ENCODE measurements at regions not wholly inside any gene's neighbourhood (a gene's known extent, or its start where the extent isn't known, plus 50 kb on each side); places are given as distances from the start of the nearest gene placed in this dataset.
"Not testable (repeated sequence)": the region's sequence is repeated elsewhere in the genome, so short reads cannot be mapped to it uniquely, and the experiment has no call there.

GRCh38 chr5:113742639-113743038 lies 229.1 kb downstream of the YTHDC2 start:
- no peak overlapping the region for H2AFZ ChIP-seq (ENCODE audit: low read depth, low read length)
- no peak overlapping the region for H3K4me3 ChIP-seq (ENCODE audit: low read length)
- H3K4me1 ChIP-seq (ENCODE audit: insufficient read depth, low read length): no peaks in the 10 kb centered on the region
- no peaks in the 10 kb centered on the region for H3K27me3 ChIP-seq (ENCODE audit: insufficient read depth, low read length)
- H3K9me3 ChIP-seq (ENCODE audit: low read length): no peaks in the 10 kb centered on the region
- H3K36me3 ChIP-seq (ENCODE audit: insufficient read depth, low read length): no peaks in the 10 kb centered on the region

GRCh38 chr5:113748403-113748802 lies 234.9 kb downstream of the YTHDC2 start:
- Histone ChIP-seq H3K27me3 (ENCODE audit: insufficient read depth, low read length) (no peaks in the 10 kb centered on the region), H3K4me3 (ENCODE audit: low read length) (no peak overlapping the region), H3K4me1 (ENCODE audit: insufficient read depth, low read length) (no peaks in the 10 kb centered on the region), H2AFZ (ENCODE audit: low read depth, low read length) (no peak overlapping the region), H3K9me3 (ENCODE audit: low read length) (no peaks in the 10 kb centered on the region), H3K36me3 (ENCODE audit: insufficient read depth, low read length) (no peaks in the 10 kb centered on the region)

GRCh38 chr5:113749334-113749733 lies 235.8 kb downstream of the YTHDC2 start:
- Histone ChIP-seq H3K4me3 (ENCODE audit: low read length) (no peak overlapping the region), H3K9me3 (ENCODE audit: low read length) (no peaks in the 10 kb centered on the region), H2AFZ (ENCODE audit: low read depth, low read length) (no peak overlapping the region), H3K4me1 (ENCODE audit: insufficient read depth, low read length) (no peaks in the 10 kb centered on the region), H3K27me3 (ENCODE audit: insufficient read depth, low read length) (no peaks in the 10 kb centered on the region), H3K36me3 (ENCODE audit: insufficient read depth, low read length) (no peaks in the 10 kb centered on the region)

GRCh38 chr5:113753182-113753581 lies 239.7 kb downstream of the YTHDC2 start:
- H3K36me3 ChIP-seq (ENCODE audit: insufficient read depth, low read length); H3K9me3 ChIP-seq (ENCODE audit: low read length); H3K27me3 ChIP-seq (ENCODE audit: insufficient read depth, low read length); H3K4me1 ChIP-seq (ENCODE audit: insufficient read depth, low read length); H3K4me3 ChIP-seq (ENCODE audit: low read length); H2AFZ ChIP-seq (ENCODE audit: low read depth, low read length): not testable (repeated sequence)

- H3K36me3 ChIP-seq (ENCODE audit: insufficient read depth, low read length): no peaks in the 10 kb centered on the region
- no peaks in the 10 kb centered on the region for H3K27me3 ChIP-seq (ENCODE audit: insufficient read depth, low read length)
- H3K4me1 ChIP-seq (ENCODE audit: insufficient read depth, low read length): no peaks in the 10 kb centered on the region
- H2AFZ ChIP-seq (ENCODE audit: low read depth, low read length): no peak overlapping the region
- no peaks in the 10 kb centered on the region for H3K9me3 ChIP-seq (ENCODE audit: low read length)
- H3K4me3 ChIP-seq (ENCODE audit: low read length): no peak overlapping the region
Measured at GRCh38 chr5:113755516-113755915, 242.0 kb downstream of the YTHDC2 start.

GRCh38 chr5:113757508-113757907 lies 244.0 kb downstream of the YTHDC2 start:
- H2AFZ ChIP-seq (ENCODE audit: low read depth, low read length): no peak overlapping the region
- H3K4me3 ChIP-seq (ENCODE audit: low read length): no peak overlapping the region
- no peaks in the 10 kb centered on the region for H3K4me1 ChIP-seq (ENCODE audit: insufficient read depth, low read length)
- H3K36me3 ChIP-seq (ENCODE audit: insufficient read depth, low read length): no peaks in the 10 kb centered on the region
- no peaks in the 10 kb centered on the region for H3K9me3 ChIP-seq (ENCODE audit: low read length)
- H3K27me3 ChIP-seq (ENCODE audit: insufficient read depth, low read length): no peaks in the 10 kb centered on the region

- no peaks in the 10 kb centered on the region for H3K27me3 ChIP-seq (ENCODE audit: insufficient read depth, low read length)
- H3K4me3 ChIP-seq (ENCODE audit: low read length): no peak overlapping the region
- no peaks in the 10 kb centered on the region for H3K9me3 ChIP-seq (ENCODE audit: low read length)
- no peaks in the 10 kb centered on the region for H3K4me1 ChIP-seq (ENCODE audit: insufficient read depth, low read length)
- H3K36me3 ChIP-seq (ENCODE audit: insufficient read depth, low read length): no peaks in the 10 kb centered on the region
- no peak overlapping the region for H2AFZ ChIP-seq (ENCODE audit: low read depth, low read length)
Measured at GRCh38 chr5:113759505-113759904, 246.0 kb downstream of the YTHDC2 start.

GRCh38 chr5:113760486-113760885 lies 247.0 kb downstream of the YTHDC2 start:
- no peaks in the 10 kb centered on the region for H3K36me3 ChIP-seq (ENCODE audit: insufficient read depth, low read length)

GRCh38 chr5:113761594-113761993 lies 248.1 kb downstream of the YTHDC2 start:
- H3K27me3 ChIP-seq (ENCODE audit: insufficient read depth, low read length): no peaks in the 10 kb centered on the region
- H2AFZ ChIP-seq (ENCODE audit: low read depth, low read length): no peak overlapping the region
- no peaks in the 10 kb centered on the region for H3K4me1 ChIP-seq (ENCODE audit: insufficient read depth, low read length)
- H3K4me3 ChIP-seq (ENCODE audit: low read length): no peak overlapping the region
- peaks cover 2% of the 10 kb centered on the region for H3K9me3 ChIP-seq (ENCODE audit: low read length)
- no peaks in the 10 kb centered on the region for H3K36me3 ChIP-seq (ENCODE audit: insufficient read depth, low read length)

More at GRCh38 chr5:113760486-113760885, 247.0 kb downstream of the YTHDC2 start:
- no peak overlapping the region for H3K4me3 ChIP-seq (ENCODE audit: low read length)
- H3K27me3 ChIP-seq (ENCODE audit: insufficient read depth, low read length): no peaks in the 10 kb centered on the region
- H3K9me3 ChIP-seq (ENCODE audit: low read length): no peaks in the 10 kb centered on the region
- H3K4me1 ChIP-seq (ENCODE audit: insufficient read depth, low read length): no peaks in the 10 kb centered on the region
- H2AFZ ChIP-seq (ENCODE audit: low read depth, low read length): no peak overlapping the region

GRCh38 chr5:113764382-113764781 lies 250.9 kb downstream of the YTHDC2 start:
- Histone ChIP-seq H3K4me1 (ENCODE audit: insufficient read depth, low read length) (no peaks in the 10 kb centered on the region), H3K36me3 (ENCODE audit: insufficient read depth, low read length) (no peaks in the 10 kb centered on the region), H3K9me3 (ENCODE audit: low read length) (peaks cover 2% of the 10 kb centered on the region), H3K27me3 (ENCODE audit: insufficient read depth, low read length) (no peaks in the 10 kb centered on the region), H2AFZ (ENCODE audit: low read depth, low read length) (no peak overlapping the region), H3K4me3 (ENCODE audit: low read length) (no peak overlapping the region)

- H3K4me1 ChIP-seq (ENCODE audit: insufficient read depth, low read length); H2AFZ ChIP-seq (ENCODE audit: low read depth, low read length); H3K9me3 ChIP-seq (ENCODE audit: low read length); H3K4me3 ChIP-seq (ENCODE audit: low read length); H3K36me3 ChIP-seq (ENCODE audit: insufficient read depth, low read length); H3K27me3 ChIP-seq (ENCODE audit: insufficient read depth, low read length): not testable (repeated sequence)
Measured at GRCh38 chr5:113766827-113767226, 253.3 kb downstream of the YTHDC2 start.

- Histone ChIP-seq H3K36me3 (ENCODE audit: insufficient read depth, low read length) (no peaks in the 10 kb centered on the region), H3K4me3 (ENCODE audit: low read length) (no peak overlapping the region), H3K4me1 (ENCODE audit: insufficient read depth, low read length) (peaks cover 10% of the 10 kb centered on the region), H3K9me3 (ENCODE audit: low read length) (peaks cover 2% of the 10 kb centered on the region), H3K27me3 (ENCODE audit: insufficient read depth, low read length) (no peaks in the 10 kb centered on the region), H2AFZ (ENCODE audit: low read depth, low read length) (no peak overlapping the region)
Measured at GRCh38 chr5:113770648-113771047, 257.2 kb downstream of the YTHDC2 start.

- H2AFZ ChIP-seq (ENCODE audit: low read depth, low read length): no peak overlapping the region
- no peak overlapping the region for H3K4me3 ChIP-seq (ENCODE audit: low read length)
- H3K36me3 ChIP-seq (ENCODE audit: insufficient read depth, low read length): no peaks in the 10 kb centered on the region
- peaks cover 1% of the 10 kb centered on the region for H3K9me3 ChIP-seq (ENCODE audit: low read length)
- H3K4me1 ChIP-seq (ENCODE audit: insufficient read depth, low read length): peaks cover 10% of the 10 kb centered on the region
- H3K27me3 ChIP-seq (ENCODE audit: insufficient read depth, low read length): no peaks in the 10 kb centered on the region
Measured at GRCh38 chr5:113771483-113771882, 258.0 kb downstream of the YTHDC2 start.

- H3K4me1 ChIP-seq (ENCODE audit: insufficient read depth, low read length): peaks cover 6% of the 10 kb centered on the region
- no peaks in the 10 kb centered on the region for H3K9me3 ChIP-seq (ENCODE audit: low read length)
- H3K36me3 ChIP-seq (ENCODE audit: insufficient read depth, low read length): no peaks in the 10 kb centered on the region
- H2AFZ ChIP-seq (ENCODE audit: low read depth, low read length): no peak overlapping the region
- H3K27me3 ChIP-seq (ENCODE audit: insufficient read depth, low read length): no peaks in the 10 kb centered on the region
- H3K4me3 ChIP-seq (ENCODE audit: low read length): no peak overlapping the region
Measured at GRCh38 chr5:113776168-113776567, 262.7 kb downstream of the YTHDC2 start.

Data from neuron (in vitro differentiated cells).